Pancreas (tissue), 10 donors: ENCODE measurements at regions not wholly inside any gene's neighbourhood (a gene's known extent, or its start where the extent isn't known, plus 50 kb on each side); places are given as distances from the start of the nearest gene placed in this dataset.
A peak's percentile ranks its signal among the peaks of the same experiment; 100 is the strongest.

Experiments
- ATAC-seq, 4 donors: fragments of 200-7000 bp; cut with Tn5 transposase; one replicate each; pipeline versions ENCODE4 v1.8.0 to v1.9.1; 2020; ENCODE audit warnings: mild to moderate bottlenecking in 4 of 4, moderate library complexity in 4 of 4
- DNase-seq, 6 donors: peaks; one replicate each; pipeline ENCODE4 v3.0.0-alpha.2; 2020
- FAIRE-seq: peaks from 2 replicates; lab custom pipeline; 2012; peaks lifted over from hg19 to GRCh38; lab: Jason Lieb, UNC
- H3K27ac ChIP-seq, 4 donors: fragments of 200-600 bp; sonication (generic); 1 replicate in 3 of 4; 2 replicates in 1 of 4; pipeline versions ENCODE4 v1.5.0 to v1.8.0; 2020
- H3K27me3 ChIP-seq, 4 donors: fragments of 200-600 bp; one replicate each; pipeline ENCODE4 v1.8.0; 2021
- H3K36me3 ChIP-seq, 3 donors: fragments of 200-600 bp; sonication (generic) in 1 of 3; one replicate each; pipeline versions ENCODE4 v1.5.0 to v1.8.0; 2020 to 2021
- H3K4me1 ChIP-seq, 3 donors: fragments of 200-600 bp; one replicate each; pipeline ENCODE4 v1.8.0; 2021
- H3K4me3 ChIP-seq, 4 donors: fragments of 200-600 bp; sonication (generic) in 2 of 4; one replicate each; pipeline versions ENCODE4 v1.5.0 to v1.8.0; 2020 to 2021
- H3K9me3 ChIP-seq, 4 donors: fragments of 200-600 bp; one replicate each; pipeline ENCODE4 v1.8.0; 2021
- CTCF ChIP-seq, 4 donors: fragments of 200-600 bp; sonication (generic) in 3 of 4; IDR thresholded peaks; one replicate each; pipeline versions ENCODE4 v1.5.0 to v1.8.0; 2021; ENCODE audit warnings: antibody characterized with exemption in 4 of 4
- WGBS, 2 donors: extraction: QIAGEN DNeasy Blood & Tissue Kit; methylation state at CpG; one replicate each; pipeline ENCODE4 v1.1.7; 2013; 5-methylcytosine and 5-hydroxymethylcytosine counted together
- intact Hi-C, 3 donors: fragments of 100-400 bp; cut with DNase I; formaldehyde crosslinking; loops; one replicate each; pipeline versions ENCODE4 v1.11.1 to v1.14.2; 2022
- donor health status: healthy with polysubstance abuse.
- donor health status: DM: no; HTN: no; CAD: no; lungs with moderate emphysema.
- donor health status: DM: no; HTN: no; CAD: no.
- donor health status: control.
- donor health status: control.
- donor health status: Bipolar disorder and iron deficiency.
- donor health status: DM: yes; HTN: yes; CAD: no.
- donor health status: DM: no; HTN: no; CAD: no.
- donor health status: DM: no; HTN: no; CAD: no.
- donor health status: DM: yes; HTN: yes; CAD: no.

DNA sequence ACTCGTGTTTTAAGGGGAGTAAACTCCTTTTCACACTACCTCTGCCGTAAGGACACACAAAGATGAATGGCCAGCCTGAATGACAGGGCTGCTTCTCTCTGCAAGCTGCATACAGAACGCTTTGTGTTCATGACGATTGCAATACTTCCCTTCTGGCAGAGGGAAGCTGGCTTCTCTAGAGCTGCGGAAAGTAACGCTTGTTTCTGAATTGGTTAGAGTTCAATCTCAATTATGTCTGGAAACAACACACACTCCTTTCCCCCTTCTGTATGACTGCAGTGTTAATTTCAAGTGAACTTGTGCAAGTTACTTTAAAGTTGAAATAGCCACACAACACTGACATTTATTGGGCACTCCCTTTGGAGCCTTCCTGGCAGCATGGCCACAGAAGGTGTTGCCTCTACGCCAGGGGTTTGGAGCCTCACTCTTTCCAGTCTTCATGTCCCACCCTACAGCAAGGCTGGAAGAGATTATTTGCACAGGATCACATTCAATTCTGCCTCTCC is 242.6 kb downstream of the NDFIP2 start:
- TF ChIP-seq CTCF (IDR thresholded peaks at IDR 0.05), result no peak
- no peaks in the 10 kb centered on the region for H3K9me3 ChIP-seq
- H3K27me3 ChIP-seq, result no peaks in the 10 kb centered on the region
- no peak for DNase-seq
- no peaks in the 10 kb centered on the region for H3K36me3 ChIP-seq
- H3K4me1 ChIP-seq, result peaks cover 23 to 36% (median 24%) of the 10 kb centered on the region in 3 donors
- FAIRE-seq, result no peak
- intact Hi-C loops, result no loop called here
- peak; percentile 35 to 63 (median 48) for ATAC-seq
- no peak overlapping the region for H3K4me3 ChIP-seq
- WGBS, 2 donors, result 42 to 44% methylated on average over 7 of the region's 7 CpGs
- peak overlapping the region in 2 of 4 donors; percentile 74 to 81 for H3K27ac ChIP-seq

GRCh38 chr13:79722885-79723445 is 242.0 kb downstream of the NDFIP2 start:
- no peak overlapping the region for H3K4me3 ChIP-seq
- intact Hi-C loops, result no loop called here
- peaks cover 23 to 36% (median 24%) of the 10 kb centered on the region in 3 donors for H3K4me1 ChIP-seq
- H3K9me3 ChIP-seq, result no peaks in the 10 kb centered on the region
- H3K27me3 ChIP-seq, result no peaks in the 10 kb centered on the region
- ATAC-seq (peak in 2 of 4 donors; percentile 2 to 3), FAIRE-seq (no peak), DNase-seq (no peak)
- WGBS, 2 donors, result 40 to 52% methylated on average over 1 of the region's 1 CpG
- H3K27ac ChIP-seq, result peak overlapping the region in 2 of 4 donors; percentile 74 to 81
- no peaks in the 10 kb centered on the region for H3K36me3 ChIP-seq
- no peak for TF ChIP-seq CTCF (IDR thresholded peaks at IDR 0.05)

DNA sequence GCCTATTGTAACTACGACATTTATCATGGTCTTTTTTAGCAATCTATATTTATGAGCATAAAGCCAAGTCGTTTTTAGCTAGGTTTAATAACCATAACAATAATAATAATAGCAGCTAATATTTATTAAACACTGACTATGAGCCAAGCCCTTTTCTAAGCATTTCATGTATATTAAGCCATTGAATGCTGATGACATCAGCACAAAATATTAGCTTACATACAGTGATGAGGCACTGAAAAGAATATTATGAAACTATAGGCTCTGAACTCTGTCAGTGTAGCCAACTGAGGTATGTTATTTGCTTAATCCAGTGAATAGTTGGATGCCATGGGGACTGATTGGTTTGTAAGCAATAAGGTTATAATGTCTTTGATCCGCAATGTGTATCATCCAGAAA is 235.2 kb downstream of the NDFIP2 start:
- Histone ChIP-seq H3K36me3 (no peaks in the 10 kb centered on the region), H3K9me3 (no peaks in the 10 kb centered on the region), H3K4me1 (no peaks in the 10 kb centered on the region), H3K4me3 (no peak overlapping the region), H3K27me3 (no peaks in the 10 kb centered on the region), H3K27ac (no peak overlapping the region)
- WGBS, 2 donors, result 73 to 79% methylated on average over 3 of the region's 3 CpGs
- FAIRE-seq (no peak), DNase-seq (no peak), ATAC-seq (no peak)
- intact Hi-C loops, result no loop called here
- no peak for TF ChIP-seq CTCF (IDR thresholded peaks at IDR 0.05)

GRCh38 chr13:79711631-79712030 is 230.7 kb downstream of the NDFIP2 start:
- DNase-seq (no peak), ATAC-seq (no peak), FAIRE-seq (no peak)
- no peak overlapping the region for H3K27ac ChIP-seq
- no peaks in the 10 kb centered on the region for H3K27me3 ChIP-seq
- H3K36me3 ChIP-seq, result no peaks in the 10 kb centered on the region
- no peaks in the 10 kb centered on the region for H3K4me1 ChIP-seq
- no peak for TF ChIP-seq CTCF (IDR thresholded peaks at IDR 0.05)
- no peaks in the 10 kb centered on the region for H3K9me3 ChIP-seq
- H3K4me3 ChIP-seq, result no peak overlapping the region
- intact Hi-C loops, result no loop called here

GRCh38 chr13:79710376-79710775 is 229.4 kb downstream of the NDFIP2 start:
- 88 to 91% methylated on average over 1 of the region's 1 CpG for WGBS, 2 donors

More at GRCh38 chr13:79710376-79710775, 229.4 kb downstream of the NDFIP2 start:
- ATAC-seq, result no peak
- no peaks in the 10 kb centered on the region for H3K9me3 ChIP-seq
- no peak for DNase-seq
- H3K4me3 ChIP-seq, result no peak overlapping the region
- FAIRE-seq, result no peak
- no peak for TF ChIP-seq CTCF (IDR thresholded peaks at IDR 0.05)
- no peaks in the 10 kb centered on the region for H3K4me1 ChIP-seq
- no peaks in the 10 kb centered on the region for H3K27me3 ChIP-seq
- H3K36me3 ChIP-seq, result no peaks in the 10 kb centered on the region
- intact Hi-C loops, result no loop called here
- H3K27ac ChIP-seq, result no peak overlapping the region
